ENCODE measurements at regions not wholly inside any gene's neighbourhood (a gene's known extent, or its start where the extent isn't known, plus 50 kb on each side); places are given as distances from the start of the nearest gene placed in this dataset.
A peak's percentile ranks its signal among the peaks of the same experiment; 100 is the strongest.

GRCh38 chr1:112265931-112266330 is 130.1 kb upstream of the CTTNBP2NL start:
- H3K27me3 ChIP-seq: no peaks in the 10 kb centered on the region
- in situ Hi-C loops (cut with MboI; ENCODE audit: low sequenced_read_pairs in 4 of 4): no loop called here
- no peaks in the 10 kb centered on the region for H3K9me3 ChIP-seq
- H3K4me3 ChIP-seq: no peak overlapping the region
- no peaks in the 10 kb centered on the region for H3K36me3 ChIP-seq
- ATAC-seq (no peak), DNase-seq (no peak)
- intact Hi-C loops (cut with DNase I; ENCODE audit: low total_unique reads): no loop called here
- no peak overlapping the region for H3K27ac ChIP-seq
- peaks cover 0 to 22% of the 10 kb centered on the region in 2 donors for H3K4me1 ChIP-seq
- TF ChIP-seq, protein P1, sequence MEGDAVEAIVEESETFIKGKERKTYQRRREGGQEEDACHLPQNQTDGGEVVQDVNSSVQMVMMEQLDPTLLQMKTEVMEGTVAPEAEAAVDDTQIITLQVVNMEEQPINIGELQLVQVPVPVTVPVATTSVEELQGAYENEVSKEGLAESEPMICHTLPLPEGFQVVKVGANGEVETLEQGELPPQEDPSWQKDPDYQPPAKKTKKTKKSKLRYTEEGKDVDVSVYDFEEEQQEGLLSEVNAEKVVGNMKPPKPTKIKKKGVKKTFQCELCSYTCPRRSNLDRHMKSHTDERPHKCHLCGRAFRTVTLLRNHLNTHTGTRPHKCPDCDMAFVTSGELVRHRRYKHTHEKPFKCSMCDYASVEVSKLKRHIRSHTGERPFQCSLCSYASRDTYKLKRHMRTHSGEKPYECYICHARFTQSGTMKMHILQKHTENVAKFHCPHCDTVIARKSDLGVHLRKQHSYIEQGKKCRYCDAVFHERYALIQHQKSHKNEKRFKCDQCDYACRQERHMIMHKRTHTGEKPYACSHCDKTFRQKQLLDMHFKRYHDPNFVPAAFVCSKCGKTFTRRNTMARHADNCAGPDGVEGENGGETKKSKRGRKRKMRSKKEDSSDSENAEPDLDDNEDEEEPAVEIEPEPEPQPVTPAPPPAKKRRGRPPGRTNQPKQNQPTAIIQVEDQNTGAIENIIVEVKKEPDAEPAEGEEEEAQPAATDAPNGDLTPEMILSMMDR (IDR thresholded peaks at IDR 0.05 in 4 of 5, conservative IDR thresholded peaks at IDR 0.05 in 1 of 5): no peak
- TF ChIP-seq POLR2A (IDR thresholded peaks at IDR 0.05): no peak

- in situ Hi-C loops (cut with MboI; ENCODE audit: low sequenced_read_pairs in 4 of 4): no loop called here
- Histone ChIP-seq H3K27me3 (no peaks in the 10 kb centered on the region), H3K4me3 (no peak overlapping the region), H3K9me3 (no peaks in the 10 kb centered on the region), H3K36me3 (no peaks in the 10 kb centered on the region), H3K4me1 (peaks cover 0 to 22% of the 10 kb centered on the region in 2 donors), H3K27ac (peak overlapping the region in 2 of 4 donors; percentile 44 to 50)
- intact Hi-C loops (cut with DNase I; ENCODE audit: low total_unique reads): no loop called here
- DNase-seq (no peak), ATAC-seq (no peak)
- TF ChIP-seq, protein P1 (IDR thresholded peaks at IDR 0.05 in 4 of 5, conservative IDR thresholded peaks at IDR 0.05 in 1 of 5): no peak
- no peak for TF ChIP-seq POLR2A (IDR thresholded peaks at IDR 0.05)
These were observed 128.8 kb upstream of the CTTNBP2NL start for GRCh38 chr1:112267206-112267605.

- peak; percentile 51 to 61 for ATAC-seq
- Histone ChIP-seq H3K36me3 (no peaks in the 10 kb centered on the region), H3K9me3 (no peaks in the 10 kb centered on the region), H3K4me3 (no peak overlapping the region), H3K27me3 (no peaks in the 10 kb centered on the region), H3K27ac (peak overlapping the region in 2 of 4 donors; percentile 44 to 50), H3K4me1 (peaks cover 0 to 22% of the 10 kb centered on the region in 2 donors)
- DNase-seq: peak in 1 of 2 donors; percentile 55
- in situ Hi-C loops (cut with MboI; ENCODE audit: low sequenced_read_pairs in 4 of 4): no loop called here
- intact Hi-C loops (cut with DNase I; ENCODE audit: low total_unique reads): no loop called here
- TF ChIP-seq POLR2A (IDR thresholded peaks at IDR 0.05): no peak
- TF ChIP-seq, protein P1 (IDR thresholded peaks at IDR 0.05 in 4 of 5, conservative IDR thresholded peaks at IDR 0.05 in 1 of 5): no peak
These were observed 128.1 kb upstream of the CTTNBP2NL start for GRCh38 chr1:112267929-112268328.

DNA sequence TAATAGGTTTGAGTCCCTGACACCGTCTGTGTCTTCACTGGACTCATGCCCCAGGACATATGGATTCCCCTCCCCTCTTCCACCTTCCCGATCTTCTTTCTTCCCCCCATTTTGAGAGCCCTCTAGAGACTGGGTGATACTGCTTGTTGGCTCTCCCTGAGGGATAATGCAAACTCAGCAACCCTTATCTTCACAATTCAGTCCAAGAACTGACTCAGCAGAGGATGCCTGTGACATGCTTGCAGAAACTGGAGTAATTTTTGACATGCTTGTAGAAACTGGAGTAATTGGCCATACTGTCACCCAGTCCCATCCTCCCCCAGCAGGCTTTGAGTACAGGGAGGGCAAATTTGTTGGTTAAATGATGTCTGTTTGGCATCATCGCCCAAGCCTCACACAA is 127.6 kb upstream of the CTTNBP2NL start:
- Histone ChIP-seq H3K9me3 (no peaks in the 10 kb centered on the region), H3K27me3 (no peaks in the 10 kb centered on the region), H3K4me3 (no peak overlapping the region), H3K27ac (peak overlapping the region in 1 of 4 donors; percentile 30), H3K4me1 (peaks cover 0 to 19% of the 10 kb centered on the region in 2 donors), H3K36me3 (no peaks in the 10 kb centered on the region)
- in situ Hi-C loops (cut with MboI; ENCODE audit: low sequenced_read_pairs in 4 of 4) (no loop called here), intact Hi-C loops (cut with DNase I; ENCODE audit: low total_unique reads) (no loop called here)
- ATAC-seq (no peak), DNase-seq (no peak)
- TF ChIP-seq POLR2A (IDR thresholded peaks at IDR 0.05): no peak
- TF ChIP-seq, protein P1 (IDR thresholded peaks at IDR 0.05 in 4 of 5, conservative IDR thresholded peaks at IDR 0.05 in 1 of 5): no peak

GRCh38 chr1:112271270-112271669 is 124.7 kb upstream of the CTTNBP2NL start:
- intact Hi-C loops (cut with DNase I; ENCODE audit: low total_unique reads): no loop called here
- TF ChIP-seq, protein P1 (IDR thresholded peaks at IDR 0.05 in 4 of 5, conservative IDR thresholded peaks at IDR 0.05 in 1 of 5): no peak
- no peak for TF ChIP-seq POLR2A (IDR thresholded peaks at IDR 0.05)
- in situ Hi-C loops (cut with MboI; ENCODE audit: low sequenced_read_pairs in 4 of 4): no loop called here

More at GRCh38 chr1:112271270-112271669, 124.7 kb upstream of the CTTNBP2NL start:
- ATAC-seq (no peak), DNase-seq (peak in 1 of 2 donors; percentile 41)
- Histone ChIP-seq H3K36me3 (no peaks in the 10 kb centered on the region), H3K27me3 (no peaks in the 10 kb centered on the region), H3K4me1 (peaks cover 0 to 5% of the 10 kb centered on the region in 2 donors), H3K9me3 (no peaks in the 10 kb centered on the region), H3K4me3 (no peak overlapping the region), H3K27ac (no peak overlapping the region)
